GM18498 (cell line): ENCODE measurements at regions not wholly inside any gene's neighbourhood (a gene's known extent, or its start where the extent isn't known, plus 50 kb on each side); places are given as distances from the start of the nearest gene placed in this dataset.

Source experiments
- ATAC-seq: cut with Tn5 transposase; IDR thresholded peaks from one replicate; pipeline ENCODE4 v1.9.1; 2021; ENCODE audit warnings: mild to moderate bottlenecking, moderate library complexity; ENCODE audit not compliant: unreplicated experiment

- no peak for ATAC-seq
Measured at GRCh38 chr9:121550041-121550440, 50.4 kb upstream of the GGTA1 start.

- peak; percentile 63 for ATAC-seq
Measured at GRCh38 chr9:121550569-121551512, 51.2 kb upstream of the GGTA1 start.

DNA sequence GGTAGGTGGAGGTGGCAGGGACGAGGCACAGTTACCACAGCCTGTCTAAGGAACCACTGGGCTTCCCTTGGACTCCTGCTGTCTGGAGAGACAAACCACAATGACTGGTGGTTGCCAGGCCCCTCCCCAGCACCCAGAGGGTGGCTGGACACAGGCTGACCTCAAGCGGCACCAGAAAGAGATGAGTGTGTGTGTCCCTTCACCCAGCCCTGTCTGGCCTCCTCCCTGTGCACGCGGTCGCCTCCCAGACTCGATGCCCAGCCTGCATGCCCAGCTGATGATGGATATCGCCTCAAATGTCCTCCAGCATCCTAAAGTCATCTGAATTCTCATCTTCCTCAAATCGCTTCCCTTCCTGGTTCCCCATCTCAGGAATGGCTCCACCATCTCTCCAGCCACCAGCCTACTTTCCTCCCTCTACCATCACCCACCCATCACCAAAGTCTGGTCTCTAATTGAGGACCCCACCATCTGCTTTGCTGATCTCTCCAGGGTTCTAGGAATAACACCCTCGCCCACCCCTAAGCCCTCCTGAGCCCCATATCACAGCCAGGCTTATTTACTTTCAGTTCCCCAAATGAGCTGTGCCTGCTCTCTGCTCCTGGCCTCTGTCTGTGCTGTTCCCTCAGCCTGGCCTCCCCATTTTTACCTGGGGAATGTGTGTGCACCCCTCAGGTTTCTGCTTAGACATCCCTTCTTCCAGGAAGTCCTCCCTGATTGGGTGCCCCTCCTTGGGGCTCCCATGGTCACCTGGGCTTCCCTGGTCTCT, 52.5 kb upstream of the GGTA1 start:
- ATAC-seq: no peak

DNA sequence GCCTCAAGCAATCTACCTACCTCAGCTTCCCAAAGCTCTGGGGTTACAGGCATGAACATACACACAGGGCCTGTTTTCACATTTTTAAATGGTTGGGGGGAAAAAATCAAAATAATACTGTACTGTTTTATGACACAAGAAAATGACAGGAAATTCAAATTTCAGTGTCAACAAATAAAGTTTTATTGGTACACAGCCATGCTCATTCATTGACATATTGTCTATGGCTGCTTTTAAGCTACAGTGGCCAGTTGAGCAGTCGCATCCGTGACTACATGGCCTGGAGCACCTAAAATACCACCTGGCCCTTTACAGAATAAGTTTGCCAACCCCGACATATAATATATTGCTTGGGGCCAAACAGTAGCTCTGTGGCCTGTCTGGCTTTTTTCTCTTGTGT, 56.4 kb upstream of the GGTA1 start:
- ATAC-seq: no peak

DNA sequence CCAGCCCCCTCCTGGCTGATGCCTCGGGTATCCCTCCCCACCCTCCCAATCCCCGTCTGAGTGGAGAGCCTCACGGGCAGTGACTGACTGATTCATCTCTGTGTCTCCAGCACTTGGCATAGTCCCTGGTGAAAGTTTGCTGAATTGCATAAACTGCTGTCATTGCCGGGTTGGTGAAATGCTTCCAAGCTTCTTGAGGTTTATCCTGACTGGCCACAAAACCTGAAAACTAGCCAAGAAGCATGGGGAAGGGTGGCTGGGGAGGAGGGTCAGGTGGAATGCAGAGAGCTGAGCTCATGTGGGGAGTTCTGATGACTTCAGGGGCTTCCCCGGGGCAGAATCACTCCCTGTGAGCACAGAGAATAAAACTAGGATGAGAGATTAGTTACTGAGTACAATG, 56.9 kb upstream of the GGTA1 start:
- ATAC-seq: no peak

GRCh38 chr9:121557581-121558447, 58.2 kb upstream of the GGTA1 start:
- ATAC-seq: no peak

DNA sequence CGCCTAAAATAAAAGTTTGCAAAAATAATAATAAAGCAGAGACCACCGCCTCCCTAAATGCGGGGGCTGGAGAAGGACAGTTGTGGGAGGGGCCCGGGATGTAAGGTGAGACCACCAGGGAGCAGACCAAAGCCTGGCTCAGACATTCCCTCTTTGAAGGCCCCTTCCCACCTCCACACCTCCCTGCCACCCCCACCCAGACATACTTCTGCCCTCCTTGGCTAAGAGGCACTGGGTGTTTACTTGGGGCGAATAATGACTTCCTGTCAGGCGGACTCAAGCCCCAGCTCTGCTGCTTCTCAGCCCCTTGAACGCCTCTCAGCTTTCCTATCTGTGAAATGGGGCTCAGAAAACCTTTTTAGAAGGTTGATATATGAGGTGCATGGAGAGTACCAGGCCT, 58.8 kb upstream of the GGTA1 start:
- no peak for ATAC-seq

GRCh38 chr9:121559183-121559582, 59.5 kb upstream of the GGTA1 start:
- ATAC-seq: no peak

GRCh38 chr9:121560921-121561320, 61.3 kb upstream of the GGTA1 start:
- no peak for ATAC-seq

DNA sequence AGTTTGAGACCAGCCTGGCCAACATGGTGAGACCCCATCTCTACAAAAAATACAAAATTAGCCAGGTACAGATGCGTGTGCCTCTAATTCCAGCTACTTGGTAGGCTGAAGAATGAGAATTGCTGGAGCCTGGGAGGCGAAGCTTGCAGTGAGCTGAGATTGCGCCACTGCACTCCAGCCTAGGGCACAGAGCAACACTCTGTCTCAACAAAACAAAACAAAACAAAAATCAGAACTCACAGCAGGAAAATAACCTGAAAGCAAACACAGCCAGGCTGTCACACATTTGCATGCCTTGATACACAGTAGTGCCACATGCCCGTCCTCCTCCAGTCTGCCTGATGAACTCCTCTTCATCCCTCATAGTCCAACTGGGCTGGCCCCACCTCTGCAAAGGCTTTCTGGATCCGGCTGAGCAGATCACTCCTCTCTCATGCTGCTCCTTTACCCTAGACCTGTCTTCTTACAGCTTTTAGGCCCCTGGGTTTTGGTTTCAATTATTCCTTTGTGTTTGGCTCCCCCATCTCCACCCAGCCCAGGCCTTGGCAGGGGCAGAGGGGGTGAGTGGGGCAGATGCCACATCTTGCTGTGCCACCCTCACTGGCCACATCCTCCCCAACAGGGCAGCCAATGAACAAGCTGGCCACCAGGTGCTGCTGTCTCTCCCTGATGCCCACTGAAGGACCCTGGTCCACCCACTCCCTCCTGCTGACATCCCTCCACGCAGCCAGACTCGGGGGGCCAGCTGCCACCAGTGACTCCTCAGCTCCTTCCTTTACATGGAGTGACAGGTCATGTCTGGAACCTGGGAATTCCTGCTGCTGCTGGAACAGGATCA, 62.0 kb upstream of the GGTA1 start:
- no peak for ATAC-seq

DNA sequence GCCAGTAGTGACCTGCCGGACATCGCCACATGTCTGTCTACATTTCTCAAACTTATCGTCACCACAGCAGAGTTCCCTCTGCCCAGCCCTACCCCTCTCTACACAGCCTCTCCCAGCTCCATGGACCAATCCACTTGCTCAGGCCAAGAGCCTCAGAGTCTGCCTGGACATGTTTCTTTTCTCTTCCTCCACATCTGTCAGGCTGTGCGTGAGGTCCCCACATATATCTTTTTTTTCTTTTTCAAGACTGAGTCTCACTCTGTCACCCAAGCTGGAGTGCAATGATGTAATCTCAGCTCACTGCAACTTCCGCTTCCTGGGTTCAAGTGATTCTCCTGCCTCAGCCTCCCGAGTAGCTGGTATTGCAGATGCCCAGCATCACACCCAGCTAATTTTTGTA, 62.7 kb upstream of the GGTA1 start:
- ATAC-seq: no peak

- no peak for ATAC-seq
Measured at GRCh38 chr9:121563425-121563824, 63.8 kb upstream of the GGTA1 start.

- ATAC-seq: no peak
Measured at GRCh38 chr9:121563881-121564460, 64.3 kb upstream of the GGTA1 start.

DNA sequence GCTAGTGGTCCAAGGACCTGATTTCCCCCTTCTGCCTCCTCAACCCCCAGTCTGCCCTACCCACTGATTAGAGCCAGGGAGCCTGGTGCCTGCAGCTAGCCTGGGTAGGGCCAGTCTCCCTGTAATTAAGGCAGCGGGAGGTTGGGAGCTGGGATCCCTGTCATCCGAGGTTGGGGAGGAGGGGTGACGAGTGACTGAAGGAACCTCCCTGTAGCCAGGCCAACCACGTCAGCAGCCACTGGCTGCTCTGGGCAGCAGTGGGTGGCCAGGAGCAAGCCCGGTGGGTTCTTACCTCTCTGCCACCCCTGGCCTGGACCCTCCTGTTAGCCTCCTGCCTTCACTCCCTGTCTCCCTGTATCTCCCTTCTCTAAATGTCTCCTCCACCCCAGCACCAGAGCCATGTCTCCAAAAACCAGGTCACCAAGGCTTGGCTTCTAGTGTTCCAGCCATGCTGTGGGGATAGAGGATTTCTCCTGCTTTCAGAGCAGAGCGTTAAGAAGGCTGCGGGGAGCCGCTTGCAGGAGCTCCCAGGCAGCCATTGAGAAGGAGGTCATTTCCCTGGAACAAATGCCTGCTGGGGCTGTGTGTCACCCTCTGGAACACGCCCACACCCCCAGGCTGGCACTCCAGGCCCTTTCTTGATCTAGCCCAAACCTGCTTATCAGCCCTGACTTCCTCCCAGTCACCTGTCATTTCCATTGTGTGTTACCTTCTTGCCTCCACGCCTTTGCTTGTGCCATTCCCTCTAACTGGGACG, 65.0 kb upstream of the GGTA1 start:
- no peak for ATAC-seq

DNA sequence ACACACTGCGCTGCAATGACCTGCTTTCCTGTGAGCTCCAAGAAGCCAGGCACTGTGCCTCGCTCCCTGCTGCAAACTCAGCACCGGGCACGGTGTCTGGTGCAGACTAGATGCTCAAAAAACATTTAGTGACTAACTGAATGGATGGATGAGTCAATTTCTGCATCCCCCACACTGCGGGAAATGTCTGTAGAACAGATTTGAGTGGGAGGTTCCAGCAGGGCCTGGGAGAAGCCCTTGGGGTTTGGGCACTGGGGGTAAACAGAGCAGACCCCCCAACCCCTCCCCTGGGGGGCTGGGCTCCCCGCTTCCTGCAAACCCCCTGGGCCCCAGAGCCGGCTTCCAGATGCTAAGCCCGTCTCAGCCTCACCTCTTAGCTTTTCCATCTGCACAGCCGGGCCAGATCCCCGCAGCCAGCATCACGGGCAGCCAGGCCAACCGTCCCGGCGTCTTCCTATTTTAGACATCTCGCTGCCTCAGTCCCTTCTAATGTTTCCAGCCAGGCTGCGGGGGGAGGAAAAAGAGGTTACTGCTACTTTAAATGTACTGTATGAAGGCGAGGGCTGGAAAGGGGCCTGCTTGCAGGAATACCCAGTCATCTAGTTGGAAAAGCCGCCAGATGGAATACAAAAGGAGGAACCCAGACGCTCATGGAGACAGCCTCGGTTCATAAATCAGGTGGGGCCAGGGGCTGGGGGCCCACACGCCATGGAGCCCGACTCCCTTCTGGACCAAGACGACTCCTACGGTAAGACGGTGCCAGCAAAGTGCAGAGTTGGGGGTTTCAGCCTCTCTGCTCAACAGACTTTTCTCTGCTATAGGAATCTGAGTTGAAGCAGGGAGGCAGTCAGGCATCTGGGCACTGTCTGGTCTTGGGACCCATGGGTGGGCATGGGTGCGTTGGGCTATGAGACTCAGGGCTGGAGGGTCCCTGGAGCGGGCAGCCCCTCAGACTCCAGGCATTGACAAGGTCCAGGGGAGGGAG, 67.1 kb upstream of the GGTA1 start:
- no peak for ATAC-seq

GRCh38 chr9:121567500-121568342, 68.1 kb upstream of the GGTA1 start:
- no peak for ATAC-seq
